Omental fat pad (tissue), 3 donors: ENCODE measurements at regions not wholly inside any gene's neighbourhood (a gene's known extent, or its start where the extent isn't known, plus 50 kb on each side); places are given as distances from the start of the nearest gene placed in this dataset.

Experiments used
- ATAC-seq: fragments of 150-250 bp; one replicate; pipeline ENCODE4 v1.9.1; 2016; ENCODE audit warnings: mild to moderate bottlenecking, moderate library complexity; ENCODE audit not compliant: low FRiP score
- DNase-seq: peaks from one replicate; pipeline ENCODE4 v3.0.0-alpha.2; 2019; ENCODE audit warnings: low spot score
- TF ChIP-seq, protein P1 (sequence below), 3 donors: fragments of 450-650 bp; IDR thresholded peaks; one replicate each; pipeline ENCODE4 v1.5.1; 2016 to 2017; ENCODE audit warnings: antibody characterized with exemption in 3 of 3, mild to moderate bottlenecking in 3 of 3, moderate library complexity in 2 of 3

DNA sequence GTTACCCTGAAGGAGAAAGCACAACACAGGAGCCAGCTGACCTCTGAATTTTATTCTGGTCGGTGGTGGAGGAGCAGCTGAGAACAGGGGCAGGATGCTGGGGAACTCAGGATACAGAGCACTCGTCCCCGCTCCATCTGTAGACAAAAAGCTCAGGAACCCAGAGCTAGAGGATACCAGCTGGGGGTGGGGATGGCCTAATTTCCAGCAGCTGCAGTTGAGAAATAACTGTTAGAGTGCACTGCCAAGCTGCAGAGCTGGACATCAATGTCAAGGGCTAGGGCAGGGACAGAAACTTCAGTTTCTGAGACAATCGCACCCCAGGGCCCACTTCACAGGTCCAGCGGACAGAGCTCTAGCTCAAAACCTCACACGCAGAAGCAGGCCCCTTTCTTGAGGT is 122.1 kb upstream of the GUCY1A1 start:
- no peak for ATAC-seq
- DNase-seq: no peak
- TF ChIP-seq, protein P1, sequence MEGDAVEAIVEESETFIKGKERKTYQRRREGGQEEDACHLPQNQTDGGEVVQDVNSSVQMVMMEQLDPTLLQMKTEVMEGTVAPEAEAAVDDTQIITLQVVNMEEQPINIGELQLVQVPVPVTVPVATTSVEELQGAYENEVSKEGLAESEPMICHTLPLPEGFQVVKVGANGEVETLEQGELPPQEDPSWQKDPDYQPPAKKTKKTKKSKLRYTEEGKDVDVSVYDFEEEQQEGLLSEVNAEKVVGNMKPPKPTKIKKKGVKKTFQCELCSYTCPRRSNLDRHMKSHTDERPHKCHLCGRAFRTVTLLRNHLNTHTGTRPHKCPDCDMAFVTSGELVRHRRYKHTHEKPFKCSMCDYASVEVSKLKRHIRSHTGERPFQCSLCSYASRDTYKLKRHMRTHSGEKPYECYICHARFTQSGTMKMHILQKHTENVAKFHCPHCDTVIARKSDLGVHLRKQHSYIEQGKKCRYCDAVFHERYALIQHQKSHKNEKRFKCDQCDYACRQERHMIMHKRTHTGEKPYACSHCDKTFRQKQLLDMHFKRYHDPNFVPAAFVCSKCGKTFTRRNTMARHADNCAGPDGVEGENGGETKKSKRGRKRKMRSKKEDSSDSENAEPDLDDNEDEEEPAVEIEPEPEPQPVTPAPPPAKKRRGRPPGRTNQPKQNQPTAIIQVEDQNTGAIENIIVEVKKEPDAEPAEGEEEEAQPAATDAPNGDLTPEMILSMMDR (IDR thresholded peaks at IDR 0.05): no peak

DNA sequence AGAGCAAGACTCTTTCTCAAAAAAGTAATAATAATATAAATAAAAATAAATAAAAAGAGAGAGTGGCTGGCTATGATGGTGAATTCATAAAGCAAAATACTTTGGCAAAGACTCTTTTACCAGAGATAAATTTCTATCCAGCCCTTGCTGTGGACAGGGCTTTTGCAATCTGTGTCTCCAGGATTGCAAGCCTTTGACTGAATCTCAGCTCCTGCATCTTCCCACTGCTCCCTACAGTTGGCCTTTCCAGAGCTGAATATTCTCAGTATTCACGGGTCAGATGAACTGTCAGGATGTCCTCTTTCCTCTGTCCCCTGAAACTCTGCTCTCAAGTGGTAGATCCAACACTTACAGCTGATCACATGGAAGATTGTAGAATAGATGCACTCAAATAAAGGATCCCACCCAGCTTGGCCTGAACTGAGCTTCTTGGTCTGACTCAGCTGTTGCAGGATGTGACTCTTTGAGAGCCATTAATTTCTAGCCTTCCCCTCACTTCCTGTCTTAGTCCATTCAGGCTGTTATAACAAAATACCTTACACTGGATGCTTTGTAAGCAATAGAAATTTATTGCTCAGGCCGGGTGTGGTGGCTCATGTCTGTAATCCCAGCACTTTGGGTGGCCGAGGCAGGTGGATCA is 123.4 kb upstream of the GUCY1A1 start:
- TF ChIP-seq, protein P1 (IDR thresholded peaks at IDR 0.05): no peak
- DNase-seq (no peak), ATAC-seq (no peak)

DNA sequence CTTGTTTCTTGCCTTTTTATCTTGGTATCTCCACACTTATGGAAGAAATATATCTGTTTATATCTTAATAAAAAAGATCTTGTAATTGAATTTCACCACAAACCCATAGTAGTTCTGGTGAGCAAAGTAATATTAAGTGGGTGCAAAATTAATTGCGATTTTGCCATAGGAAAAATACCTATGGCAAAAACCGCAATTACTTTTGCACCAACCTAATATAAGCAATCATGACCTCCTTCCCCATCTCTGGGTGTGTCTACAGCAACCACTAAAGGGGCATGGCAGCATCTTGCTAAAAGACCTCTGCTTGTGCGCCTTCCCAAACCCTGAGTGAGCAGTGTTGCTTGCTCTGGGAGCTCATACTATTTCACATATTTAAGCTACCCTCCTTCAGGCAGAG is 124.2 kb upstream of the GUCY1A1 start:
- TF ChIP-seq, protein P1 (IDR thresholded peaks at IDR 0.05): no peak
- ATAC-seq: no peak
- DNase-seq: no peak

DNA sequence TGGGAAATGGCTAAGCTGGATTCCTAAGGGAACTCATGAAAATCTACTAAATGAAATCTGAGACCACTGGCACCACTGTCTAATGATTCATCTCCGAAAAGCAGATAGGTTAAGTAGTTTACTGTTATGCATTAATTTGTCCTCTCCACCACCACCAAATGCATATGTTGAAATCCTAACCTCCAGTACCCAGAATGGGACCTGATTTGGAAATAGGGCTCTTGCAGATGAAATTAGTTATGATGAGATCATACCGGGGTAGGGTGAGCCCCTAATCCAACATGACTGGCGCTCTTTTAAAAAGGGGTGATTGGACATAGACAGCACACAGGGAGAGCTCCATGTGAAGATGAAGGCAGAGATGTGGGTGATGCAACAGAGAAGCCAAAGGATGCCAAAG is 124.9 kb upstream of the GUCY1A1 start:
- no peak for ATAC-seq
- TF ChIP-seq, protein P1 (IDR thresholded peaks at IDR 0.05): no peak
- DNase-seq: no peak

DNA sequence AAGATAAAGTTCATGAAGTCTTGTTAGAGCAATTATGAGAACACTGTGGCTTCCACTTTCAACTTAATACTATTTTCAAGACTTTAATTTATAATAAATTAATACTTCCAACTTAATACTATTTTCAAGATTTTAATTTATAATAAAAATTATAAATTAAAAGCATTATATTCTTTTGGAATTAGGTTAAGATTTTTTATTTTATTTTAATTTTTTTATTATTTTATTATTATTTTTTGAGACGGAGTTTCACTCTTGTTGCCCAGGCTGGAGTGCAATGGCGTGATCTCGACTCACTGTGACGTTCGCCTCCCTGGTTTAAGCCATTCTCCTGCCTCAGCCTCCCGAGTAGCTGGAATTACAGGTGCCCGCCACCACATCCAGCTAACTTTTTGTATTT is 126.0 kb upstream of the GUCY1A1 start:
- ATAC-seq (no peak), DNase-seq (no peak)
- TF ChIP-seq, protein P1 (IDR thresholded peaks at IDR 0.05): no peak

DNA sequence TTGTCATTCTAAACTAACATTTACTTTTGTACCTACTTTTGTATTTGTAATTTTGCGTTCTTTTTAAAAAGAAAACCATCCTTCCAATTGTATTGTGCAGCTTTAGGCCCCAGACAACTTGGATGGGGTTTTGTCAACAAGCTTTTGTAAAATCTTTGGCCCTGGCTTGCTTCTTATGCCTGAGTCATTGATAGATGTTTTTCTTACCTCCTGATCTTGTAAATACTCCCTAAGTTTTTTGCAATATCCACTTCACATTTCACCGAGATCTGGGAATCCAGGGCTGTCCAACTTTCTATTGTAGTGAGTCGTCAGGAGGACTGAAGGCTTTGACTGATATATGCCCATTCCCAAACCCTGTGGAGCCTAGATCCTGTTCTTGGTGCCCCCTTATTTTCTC is 126.9 kb upstream of the GUCY1A1 start:
- no peak for DNase-seq
- no peak for ATAC-seq
- TF ChIP-seq, protein P1 (IDR thresholded peaks at IDR 0.05): no peak

DNA sequence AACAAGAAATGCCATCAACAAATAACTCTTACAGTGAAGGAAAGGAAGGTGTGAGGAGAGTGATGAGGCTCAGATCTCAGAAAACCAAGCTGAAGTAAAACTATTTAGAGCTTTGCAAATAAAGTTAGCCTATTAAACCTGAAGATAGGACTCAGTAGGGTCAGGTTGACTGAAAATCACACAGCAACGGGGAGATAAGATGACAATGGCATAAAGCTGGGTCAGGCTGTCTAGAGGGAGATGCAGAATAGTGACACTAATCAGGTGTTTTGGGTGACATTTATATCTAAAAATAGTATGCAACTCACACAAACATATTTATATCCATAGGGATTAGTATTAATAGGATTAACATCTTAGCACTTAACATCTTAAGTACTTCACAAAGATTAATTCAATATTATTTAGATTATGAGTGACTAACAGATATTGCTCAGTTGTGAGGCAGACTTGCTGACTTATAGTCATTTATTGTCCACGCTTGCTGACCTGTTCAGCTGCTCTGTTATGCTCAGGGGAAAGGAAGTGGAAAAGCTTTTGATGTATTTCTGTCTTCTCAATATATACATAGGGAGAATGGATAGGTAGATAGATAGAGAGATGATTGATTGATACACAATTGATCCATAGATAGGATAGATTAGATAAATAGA is 130.7 kb upstream of the GUCY1A1 start:
- TF ChIP-seq, protein P1 (IDR thresholded peaks at IDR 0.05): no peak
- no peak for DNase-seq
- ATAC-seq: no peak
